SKM-1 treated with dmso at 0.1 percent for 144 hours (cell line): ENCODE measurements at regions not wholly inside any gene's neighbourhood (a gene's known extent, or its start where the extent isn't known, plus 50 kb on each side); places are given as distances from the start of the nearest gene placed in this dataset.

Source experiments
- DNase-seq: peaks from one replicate; lab custom pipeline; 2025; ENCODE audit not compliant: unreplicated experiment; lab: John Stamatoyannopoulos, UW

- DNase-seq, result no peak
Measured at GRCh38 chr18:67381608-67382150, 134.8 kb downstream of the DSEL start.

- DNase-seq, result no peak
Measured at GRCh38 chr18:67380867-67381266, 135.7 kb downstream of the DSEL start.

DNA sequence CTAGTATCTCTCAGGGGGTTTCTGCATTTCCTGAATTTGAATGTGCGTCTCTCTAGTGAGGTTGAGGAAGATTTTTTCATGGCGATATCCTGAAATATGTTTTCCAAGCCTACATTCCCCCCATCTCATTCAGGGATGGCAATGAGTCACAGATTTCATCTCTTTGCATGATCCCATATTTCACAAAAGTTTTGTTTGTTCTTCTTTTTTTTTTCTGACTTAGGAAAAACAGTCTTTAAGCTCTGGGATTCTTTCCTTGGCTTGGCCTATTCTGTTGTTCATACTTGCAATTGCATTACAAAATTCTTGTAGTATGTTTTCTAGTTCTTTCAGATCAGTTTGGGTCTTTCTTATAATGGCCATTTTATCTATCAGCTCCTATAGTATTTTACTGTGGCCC is 136.5 kb downstream of the DSEL start:
- DNase-seq, result no peak

- DNase-seq, result no peak
Measured at GRCh38 chr18:67376372-67376771, 140.1 kb downstream of the DSEL start.

- DNase-seq, result no peak
Measured at GRCh38 chr18:67373636-67374035, 142.9 kb downstream of the DSEL start.

DNA sequence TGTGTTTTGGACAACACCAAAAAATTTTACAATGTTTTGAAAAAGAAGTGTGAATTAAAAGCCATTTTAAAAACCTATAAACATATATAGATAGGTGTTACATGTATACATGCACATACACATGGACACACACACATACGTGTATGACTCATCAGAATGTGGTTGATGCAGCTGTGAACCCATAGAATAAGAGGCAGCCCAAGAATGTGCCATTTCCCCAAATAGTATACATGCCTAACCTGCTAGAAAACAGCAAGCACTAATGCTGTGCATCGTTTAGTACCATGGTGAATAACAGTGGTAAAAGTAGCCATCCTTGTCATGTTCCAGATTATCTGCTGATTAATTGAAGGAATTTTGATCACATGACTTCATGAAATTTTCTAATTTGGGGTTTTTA is 149.0 kb downstream of the DSEL start:
- no peak for DNase-seq

DNA sequence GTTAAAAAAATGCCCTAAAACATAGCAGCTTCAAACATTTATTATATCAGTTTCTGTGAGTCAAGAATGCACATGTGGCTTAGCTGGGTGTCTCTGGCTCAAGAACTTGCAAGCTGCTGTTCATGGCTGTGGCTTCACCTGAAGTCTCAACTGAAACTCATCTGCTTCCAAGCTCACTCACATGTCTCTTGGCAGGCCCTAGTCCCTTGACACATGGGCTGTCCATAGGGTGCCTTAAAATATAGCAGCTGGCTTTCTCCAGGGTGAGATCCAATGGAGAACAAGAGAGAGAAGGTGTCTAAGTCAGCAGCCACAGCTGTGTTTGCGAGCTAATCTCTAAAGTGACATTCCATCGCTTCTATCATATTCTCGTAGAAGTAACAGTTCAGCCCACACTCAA is 152.8 kb downstream of the DSEL start:
- no peak for DNase-seq

- no peak for DNase-seq
Measured at GRCh38 chr18:67362906-67363305, 153.6 kb downstream of the DSEL start.

DNA sequence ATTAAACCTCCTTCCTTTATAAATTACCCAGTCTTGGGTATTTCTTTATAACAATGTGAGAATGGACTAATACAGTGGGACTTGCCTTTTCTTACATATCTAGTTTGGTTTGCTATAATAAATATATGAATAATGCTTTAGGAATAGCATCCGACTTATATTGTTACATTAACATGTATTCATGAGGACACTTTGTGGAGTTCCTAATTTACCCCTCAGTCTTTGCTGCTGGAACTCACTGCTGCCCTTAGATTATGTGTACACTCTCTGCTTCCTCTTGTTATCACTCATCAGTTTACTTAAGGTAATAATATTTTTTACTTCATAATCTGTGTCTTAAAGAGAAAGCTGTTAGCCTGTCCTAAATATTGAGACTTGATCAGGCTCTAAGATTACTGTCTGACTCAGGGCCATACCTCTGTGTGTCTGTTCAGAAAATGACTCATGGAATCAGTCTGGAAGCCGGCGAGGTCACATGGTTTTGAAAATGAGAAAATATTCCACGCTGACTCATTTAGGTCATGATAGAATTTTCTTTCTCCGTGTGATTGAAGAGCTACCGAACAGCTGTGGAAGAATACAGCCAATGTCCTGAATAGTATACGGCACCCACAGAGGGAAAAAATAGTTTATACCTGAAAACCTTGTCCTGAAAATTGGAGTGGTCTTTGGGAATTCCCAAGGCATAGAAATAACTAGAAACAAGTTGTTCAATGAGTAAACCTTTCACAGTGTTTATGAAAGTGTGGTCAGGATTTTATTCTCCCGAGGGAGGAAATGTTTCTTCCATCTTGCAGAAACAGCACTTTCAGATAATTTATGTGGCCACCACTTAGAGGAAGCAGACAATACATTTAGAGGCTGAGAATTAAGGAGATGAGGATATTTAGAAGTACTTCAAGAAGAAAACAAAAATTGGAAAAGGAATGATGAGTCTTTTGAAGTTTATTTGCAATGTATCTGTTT is 156.4 kb downstream of the DSEL start:
- no peak for DNase-seq

GRCh38 chr18:67358947-67359346 is 157.6 kb downstream of the DSEL start:
- DNase-seq, result no peak

- DNase-seq, result no peak
Measured at GRCh38 chr18:67354692-67355091, 161.8 kb downstream of the DSEL start.

DNA sequence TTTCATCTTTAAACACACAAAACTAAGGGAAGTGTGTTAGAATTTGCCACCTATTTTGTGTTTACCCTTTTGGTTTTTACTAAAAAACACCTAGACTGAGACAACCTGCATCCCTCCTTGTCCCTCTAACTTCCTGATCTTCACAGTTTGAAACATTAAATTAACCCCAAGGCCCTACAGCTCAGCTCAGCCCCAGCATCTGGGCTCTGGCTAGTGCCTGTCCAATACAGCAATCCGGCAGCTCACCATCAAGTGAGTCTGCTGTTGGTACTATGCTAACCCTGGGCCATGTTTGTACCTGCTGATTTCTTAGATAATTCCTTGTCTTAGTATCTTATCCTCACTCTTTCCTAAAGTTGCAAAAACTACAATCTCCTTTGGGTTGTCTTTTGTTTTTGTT is 162.4 kb downstream of the DSEL start:
- DNase-seq, result no peak

GRCh38 chr18:67347438-67347837 is 169.1 kb downstream of the DSEL start:
- DNase-seq, result no peak

DNA sequence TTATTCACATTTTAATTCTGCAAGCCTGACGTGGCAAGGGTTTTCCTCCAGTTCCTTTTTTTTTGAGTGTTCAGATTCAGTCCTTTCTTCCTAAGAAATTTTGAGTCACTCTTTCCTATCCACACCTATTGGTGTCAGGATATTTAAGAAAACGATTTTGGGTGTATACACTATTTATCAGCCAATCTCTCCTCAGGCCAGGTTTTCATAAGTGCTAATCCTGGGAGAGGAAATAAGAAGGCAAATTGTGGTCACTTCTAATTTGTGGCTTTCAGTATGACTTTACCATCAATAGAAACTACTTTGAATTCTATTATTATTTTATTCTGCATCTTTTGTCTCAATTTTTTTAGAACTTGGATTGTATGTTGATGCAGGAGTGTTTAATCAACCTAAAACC is 174.4 kb downstream of the DSEL start:
- no peak for DNase-seq

GRCh38 chr18:67337696-67338095 is 178.8 kb downstream of the DSEL start:
- DNase-seq, result no peak

- DNase-seq, result no peak
Measured at GRCh38 chr18:67331857-67332256, 184.7 kb downstream of the DSEL start.

- DNase-seq, result no peak
Measured at GRCh38 chr18:67319109-67319508, 197.4 kb downstream of the DSEL start.

DNA sequence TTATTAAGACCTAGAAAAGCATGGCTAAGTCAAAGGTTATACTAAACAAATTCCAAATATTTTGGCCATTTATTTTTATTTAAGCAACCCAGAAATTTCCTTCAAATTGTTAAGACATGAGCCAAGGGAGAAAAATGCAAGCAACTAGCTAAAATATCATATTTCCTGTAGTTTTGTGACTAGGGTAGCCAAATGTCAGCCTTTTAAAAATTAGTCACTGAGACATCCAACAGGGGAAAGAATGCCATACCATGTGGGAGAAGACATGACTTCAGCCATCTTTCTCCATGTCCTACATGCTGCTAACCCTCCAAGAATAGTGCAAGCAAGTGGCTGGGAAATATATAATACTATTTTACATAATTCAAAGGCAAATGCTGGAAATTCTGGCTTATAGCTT is 197.9 kb downstream of the DSEL start:
- DNase-seq, result no peak

DNA sequence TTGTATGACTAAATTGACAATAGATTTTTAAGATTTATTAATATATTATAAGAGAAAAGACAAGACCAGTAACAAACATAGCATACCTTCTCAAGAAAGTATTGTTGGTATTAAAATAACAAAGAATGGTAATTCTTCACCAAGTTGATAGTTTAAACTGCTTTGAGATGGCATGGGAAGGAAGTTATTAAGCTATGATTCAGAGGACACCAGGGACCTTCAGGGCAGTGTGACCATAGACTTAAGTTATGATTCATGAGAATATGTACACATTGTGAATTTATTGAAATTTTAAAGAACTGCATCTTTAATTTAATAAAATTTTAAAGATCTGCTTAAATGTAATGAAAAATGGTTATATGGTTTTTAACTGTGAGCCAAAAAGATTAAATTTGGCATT is 205.7 kb downstream of the DSEL start:
- no peak for DNase-seq

- no peak for DNase-seq
Measured at GRCh38 chr18:67308819-67309218, 207.7 kb downstream of the DSEL start.

GRCh38 chr18:67305466-67305865 is 211.1 kb downstream of the DSEL start:
- DNase-seq, result no peak

GRCh38 chr18:67302043-67302442 is 214.5 kb downstream of the DSEL start:
- no peak for DNase-seq

DNA sequence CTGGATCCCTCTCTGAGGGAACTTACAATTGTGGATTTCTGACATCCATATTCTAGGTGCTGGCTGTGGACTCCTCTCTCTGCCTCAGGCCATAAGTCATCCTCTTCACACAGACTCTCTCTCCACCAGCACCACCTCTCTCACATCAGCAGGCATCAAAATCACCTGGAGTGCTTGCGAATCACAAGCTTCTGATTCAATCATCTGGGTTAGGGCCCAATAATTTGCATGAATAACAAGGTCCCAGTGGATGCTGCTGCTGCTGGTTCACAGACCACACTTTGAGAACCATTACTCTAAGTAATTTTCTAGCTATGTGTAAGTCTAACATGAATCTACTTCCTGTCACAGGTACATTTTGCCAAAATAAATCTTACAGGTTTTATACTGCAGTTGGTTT is 214.9 kb downstream of the DSEL start:
- DNase-seq, result no peak
